HUDEP-2 (cell line): ENCODE measurements at regions not wholly inside any gene's neighbourhood (a gene's known extent, or its start where the extent isn't known, plus 50 kb on each side); places are given as distances from the start of the nearest gene placed in this dataset.

Experiments
- DNase-seq, 76 experiments: peaks; one replicate each; lab custom pipeline; 2025; ENCODE audit not compliant: unreplicated experiment in 76 of 76; lab: John Stamatoyannopoulos, UW

DNA sequence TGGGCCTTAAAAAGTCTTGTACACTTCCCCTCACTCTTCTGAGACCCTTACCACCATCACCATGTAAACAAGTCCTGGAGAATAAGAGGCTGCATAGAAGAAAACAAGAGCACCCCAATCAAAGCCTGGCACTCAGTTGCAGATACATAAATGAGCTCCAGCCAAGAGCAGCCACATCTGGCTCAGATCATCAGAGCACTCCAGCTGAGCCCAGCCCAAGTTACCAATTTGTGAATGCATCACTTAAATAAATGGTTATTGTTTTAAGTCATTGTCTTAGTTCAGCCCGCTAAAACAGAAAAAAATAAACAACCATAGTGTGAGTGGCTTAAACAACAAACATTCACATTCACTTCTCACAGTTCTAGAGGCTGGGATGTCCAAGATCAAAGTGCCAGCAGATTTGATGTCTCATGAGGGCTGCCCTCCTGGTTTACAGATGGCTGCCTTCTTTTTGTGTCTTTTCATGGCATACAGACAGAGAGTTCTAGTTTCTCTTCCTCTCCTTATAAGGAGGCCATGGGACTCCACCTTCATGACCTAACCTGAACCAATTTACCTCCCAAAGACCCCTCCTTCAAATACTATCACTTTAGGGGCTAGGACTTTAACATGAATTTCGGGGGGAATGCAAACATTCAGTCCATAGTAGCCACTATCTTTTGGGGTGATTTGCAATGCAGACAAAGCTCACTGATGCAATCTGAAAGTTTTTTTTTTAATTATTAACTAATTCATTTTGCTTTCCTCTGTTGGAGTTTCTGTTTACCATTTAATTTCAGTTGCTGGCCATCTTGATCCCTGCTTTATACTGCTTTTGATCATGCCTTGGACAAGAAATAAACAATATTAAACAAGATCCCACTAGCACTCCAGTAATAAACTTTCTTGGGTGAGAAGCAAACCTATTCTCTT, 187.5 kb upstream of the ACVR2A start:
- no peak for DNase-seq

GRCh38 chr2:147649998-147650397, 194.8 kb upstream of the ACVR2A start:
- no peak for DNase-seq

- no peak for DNase-seq
These were observed 195.5 kb upstream of the ACVR2A start for GRCh38 chr2:147649286-147649685.

GRCh38 chr2:147648471-147648870, 196.4 kb upstream of the ACVR2A start:
- no peak for DNase-seq

DNA sequence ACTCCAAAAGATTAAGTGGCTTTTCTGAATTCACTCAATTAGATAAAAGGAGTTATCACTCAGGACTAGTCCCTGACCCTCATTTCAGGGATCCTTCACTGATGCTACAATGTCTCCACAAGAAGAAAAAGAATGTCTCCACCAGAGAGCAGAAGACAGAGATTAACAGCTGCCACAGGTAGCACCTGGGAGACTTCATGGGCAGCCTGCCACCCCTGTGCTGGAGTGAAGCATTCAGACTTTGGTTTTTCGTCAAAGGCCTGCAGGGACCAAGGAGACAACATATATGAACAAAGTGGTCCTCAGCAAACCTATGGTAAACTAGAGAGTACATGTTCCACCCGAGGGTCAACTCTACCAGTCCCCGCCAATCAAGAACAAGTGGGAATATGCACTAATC, 197.0 kb upstream of the ACVR2A start:
- DNase-seq: no peak

DNA sequence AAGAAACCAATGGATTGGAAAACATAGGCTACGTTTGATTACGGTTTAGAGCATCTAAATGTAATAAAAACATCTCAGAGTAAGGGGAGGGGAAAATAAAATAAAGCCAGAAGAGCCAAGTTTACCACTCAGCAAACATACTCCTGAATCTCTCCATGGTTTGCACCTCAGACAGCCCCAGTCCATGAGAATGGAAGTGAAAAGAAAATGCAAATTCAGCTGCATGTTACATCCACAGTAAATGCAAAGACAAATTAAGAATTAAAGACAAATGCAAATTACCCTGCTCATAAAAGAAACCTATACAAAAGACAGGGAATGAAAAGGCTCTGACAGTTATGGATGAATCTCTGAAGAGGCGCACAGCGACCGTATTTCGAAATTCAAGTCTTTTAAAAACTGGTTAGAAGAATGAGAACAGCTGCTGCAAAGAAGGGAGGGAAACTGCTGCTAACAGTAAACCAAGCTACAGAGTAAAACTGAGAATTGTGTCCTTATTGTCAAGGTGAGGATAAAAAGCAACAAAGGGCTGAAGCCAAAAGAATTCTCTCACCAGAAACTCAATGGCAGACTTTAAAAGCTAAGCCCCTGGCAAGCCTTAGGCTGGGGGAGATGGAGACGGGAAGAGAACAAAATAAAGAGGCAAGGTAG, 197.9 kb upstream of the ACVR2A start:
- DNase-seq: no peak

- DNase-seq: no peak
These were observed 200.3 kb upstream of the ACVR2A start for GRCh38 chr2:147644491-147644890.

DNA sequence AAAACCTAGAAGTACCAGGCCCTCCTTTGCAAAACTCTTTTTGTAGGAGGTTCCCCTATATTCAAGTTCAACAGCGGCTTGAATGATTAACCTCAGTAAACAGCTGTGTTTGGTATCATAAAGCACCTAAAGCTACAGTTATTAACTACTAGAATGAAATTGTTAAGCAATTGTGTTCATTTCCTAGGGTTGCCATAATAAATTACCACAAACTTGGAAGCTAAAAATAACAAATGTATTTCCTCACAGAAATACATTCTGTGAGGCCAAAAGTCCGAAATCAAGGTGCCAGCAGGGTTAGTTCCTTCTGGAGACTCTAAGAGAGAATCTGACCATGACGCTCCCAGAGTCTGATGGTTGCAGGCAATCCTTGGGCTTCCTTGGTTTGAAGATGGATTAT, 202.1 kb upstream of the ACVR2A start:
- DNase-seq: no peak

DNA sequence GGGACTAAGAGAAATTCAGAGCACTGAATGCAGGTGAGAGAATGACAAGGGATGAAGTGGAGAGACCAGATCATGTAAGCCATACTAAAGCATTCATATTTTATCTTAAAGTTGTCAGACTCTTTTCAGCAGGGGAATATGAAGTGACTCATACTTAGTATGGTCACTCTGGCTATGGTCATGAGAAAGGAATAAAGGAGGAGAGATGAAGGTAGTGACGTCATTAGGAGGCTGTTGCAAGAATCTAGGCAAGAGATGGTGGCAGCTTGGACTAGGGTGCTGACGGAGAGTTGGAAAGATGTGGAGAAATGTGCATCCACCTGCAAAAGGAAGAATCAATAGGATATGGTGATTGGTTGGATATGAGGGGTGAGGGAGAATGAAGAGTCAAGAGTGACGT, 203.2 kb upstream of the ACVR2A start:
- no peak for DNase-seq

GRCh38 chr2:147639891-147640290, 204.9 kb upstream of the ACVR2A start:
- no peak for DNase-seq

- DNase-seq: no peak
These were observed 205.4 kb upstream of the ACVR2A start for GRCh38 chr2:147639386-147639785.

GRCh38 chr2:147636886-147637285, 207.9 kb upstream of the ACVR2A start:
- no peak for DNase-seq

- no peak for DNase-seq
These were observed 208.5 kb upstream of the ACVR2A start for GRCh38 chr2:147636238-147636882.

GRCh38 chr2:147634826-147635225, 210.0 kb upstream of the ACVR2A start:
- DNase-seq: no peak

DNA sequence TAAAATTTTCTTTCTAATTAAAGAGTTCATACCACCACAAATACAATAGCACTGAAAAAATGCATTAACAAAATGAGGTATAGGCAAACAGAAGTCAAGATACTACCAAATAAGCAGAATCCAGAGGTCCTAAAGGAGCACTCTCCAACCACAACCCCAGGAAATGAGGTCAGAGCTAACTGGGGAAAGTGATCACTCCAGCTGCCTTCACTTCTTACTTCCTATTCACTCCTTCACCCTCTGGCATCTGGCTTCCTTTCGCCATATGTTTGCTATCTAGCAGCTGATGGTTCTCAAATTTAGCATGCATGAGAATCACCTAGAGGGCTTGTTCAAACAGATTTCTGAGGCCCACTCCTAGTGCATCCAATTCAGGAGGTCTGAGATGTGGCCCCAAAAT, 212.6 kb upstream of the ACVR2A start:
- DNase-seq: no peak

GRCh38 chr2:147631294-147631693, 213.5 kb upstream of the ACVR2A start:
- DNase-seq: no peak

DNA sequence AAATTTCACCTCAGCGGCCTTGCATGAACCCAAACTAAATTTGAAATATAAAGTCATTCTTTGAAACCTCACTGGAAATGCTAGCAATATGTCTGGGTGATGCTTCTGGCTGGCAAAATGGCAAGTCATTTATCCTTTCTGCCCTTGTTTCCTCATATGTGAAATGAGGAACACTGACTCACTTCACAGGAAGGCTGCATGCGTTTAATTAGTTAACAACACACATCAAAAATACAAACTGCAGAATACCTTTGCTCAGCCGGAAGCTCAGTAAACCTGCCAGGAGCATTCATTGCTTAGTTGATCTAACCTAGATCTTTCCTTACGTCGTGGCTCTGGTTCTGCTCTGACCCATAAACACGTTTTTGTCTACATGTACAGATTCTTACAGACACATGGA, 214.2 kb upstream of the ACVR2A start:
- no peak for DNase-seq

- DNase-seq: no peak
These were observed 215.8 kb upstream of the ACVR2A start for GRCh38 chr2:147628971-147629421.

DNA sequence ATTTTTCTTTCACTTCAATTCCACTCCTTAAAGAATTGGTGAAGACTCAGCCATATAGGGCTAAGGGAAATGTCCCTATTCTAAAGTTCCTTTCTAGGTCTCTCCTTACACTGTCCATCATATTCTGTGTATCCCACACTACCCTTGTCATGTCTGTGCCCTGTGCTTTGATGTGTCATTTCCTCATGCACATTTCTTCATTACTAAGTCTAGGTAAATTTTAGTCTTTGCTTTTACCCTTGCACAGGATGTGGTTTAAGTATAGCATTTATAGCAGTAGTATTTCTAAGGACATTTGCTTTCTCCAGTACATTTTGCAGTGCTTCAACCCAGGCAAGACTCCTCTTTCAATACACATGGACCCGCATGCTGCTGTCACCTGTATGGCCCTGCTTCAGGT, 221.5 kb upstream of the ACVR2A start:
- no peak for DNase-seq

DNA sequence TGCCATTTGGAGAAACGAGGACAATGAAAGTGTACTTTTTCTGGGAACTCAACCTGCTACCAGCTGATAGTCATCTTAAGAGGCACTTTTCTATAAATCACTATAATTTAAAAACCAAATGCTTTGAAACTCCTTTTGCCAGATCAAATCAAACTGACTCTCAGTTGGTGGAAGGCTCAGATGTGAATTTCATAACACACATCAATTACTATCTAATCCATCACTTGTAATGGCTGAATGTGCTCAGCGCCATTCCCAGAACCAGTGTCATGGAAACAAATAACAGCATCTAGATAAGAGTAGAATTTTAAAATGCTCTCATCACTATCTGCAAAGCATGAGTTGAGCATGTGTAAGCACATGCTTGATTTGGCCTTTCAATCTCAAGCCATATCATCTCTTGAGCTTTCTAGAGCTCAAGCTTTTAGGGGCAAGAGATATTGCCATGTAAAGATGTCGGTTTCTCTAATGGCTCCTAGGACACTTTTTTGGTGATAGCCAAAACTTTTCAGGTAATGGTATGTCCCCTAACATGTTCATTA, 223.1 kb upstream of the ACVR2A start:
- DNase-seq: no peak

GRCh38 chr2:147619808-147620207, 225.0 kb upstream of the ACVR2A start:
- DNase-seq: no peak
